ENCODE measurements at regions not wholly inside any gene's neighbourhood (a gene's known extent, or its start where the extent isn't known, plus 50 kb on each side); places are given as distances from the start of the nearest gene placed in this dataset.

DNA sequence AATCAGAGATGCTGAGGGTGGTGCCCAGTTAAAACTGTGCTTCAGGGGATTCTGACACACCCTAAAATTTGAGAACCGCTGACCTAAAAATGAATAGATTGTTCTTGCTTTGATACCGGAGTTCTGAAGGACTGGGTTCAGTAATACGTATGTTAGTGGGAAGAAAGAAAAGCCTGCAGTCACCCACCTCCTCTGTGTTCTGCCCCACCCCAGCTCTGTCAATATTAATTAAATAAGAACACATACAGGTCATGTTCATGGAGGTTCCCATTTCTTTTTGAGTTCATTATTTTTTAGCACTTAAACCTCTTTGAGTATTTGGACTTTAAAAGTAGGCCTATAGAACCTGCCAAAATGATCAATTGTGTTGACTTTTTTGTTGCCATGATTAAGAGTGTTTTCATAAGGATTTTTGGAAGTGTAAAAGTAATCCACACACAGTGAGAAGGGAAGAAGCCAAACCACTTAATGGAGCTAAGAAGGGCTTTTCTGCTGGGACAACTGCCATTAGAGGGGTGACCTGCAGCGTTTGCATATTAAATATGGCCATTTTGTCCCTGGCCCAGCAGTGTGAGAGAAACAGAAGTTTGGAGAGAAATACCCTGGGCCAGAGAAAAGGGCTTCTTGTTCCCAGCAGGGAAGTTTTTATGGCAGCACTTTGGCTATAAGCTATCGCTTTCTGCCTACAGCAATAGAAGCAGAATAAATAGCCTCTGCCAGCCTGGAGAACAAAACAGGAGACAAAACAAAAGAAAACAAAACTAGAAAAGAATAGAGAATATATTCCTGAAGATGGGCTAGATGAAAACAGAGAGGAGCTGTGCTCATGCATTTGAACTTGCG, 80.7 kb upstream of the RNF152 start:
- TF ChIP-seq, protein P1, sequence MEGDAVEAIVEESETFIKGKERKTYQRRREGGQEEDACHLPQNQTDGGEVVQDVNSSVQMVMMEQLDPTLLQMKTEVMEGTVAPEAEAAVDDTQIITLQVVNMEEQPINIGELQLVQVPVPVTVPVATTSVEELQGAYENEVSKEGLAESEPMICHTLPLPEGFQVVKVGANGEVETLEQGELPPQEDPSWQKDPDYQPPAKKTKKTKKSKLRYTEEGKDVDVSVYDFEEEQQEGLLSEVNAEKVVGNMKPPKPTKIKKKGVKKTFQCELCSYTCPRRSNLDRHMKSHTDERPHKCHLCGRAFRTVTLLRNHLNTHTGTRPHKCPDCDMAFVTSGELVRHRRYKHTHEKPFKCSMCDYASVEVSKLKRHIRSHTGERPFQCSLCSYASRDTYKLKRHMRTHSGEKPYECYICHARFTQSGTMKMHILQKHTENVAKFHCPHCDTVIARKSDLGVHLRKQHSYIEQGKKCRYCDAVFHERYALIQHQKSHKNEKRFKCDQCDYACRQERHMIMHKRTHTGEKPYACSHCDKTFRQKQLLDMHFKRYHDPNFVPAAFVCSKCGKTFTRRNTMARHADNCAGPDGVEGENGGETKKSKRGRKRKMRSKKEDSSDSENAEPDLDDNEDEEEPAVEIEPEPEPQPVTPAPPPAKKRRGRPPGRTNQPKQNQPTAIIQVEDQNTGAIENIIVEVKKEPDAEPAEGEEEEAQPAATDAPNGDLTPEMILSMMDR (IDR thresholded peaks at IDR 0.05; ENCODE audit: insufficient read depth, missing control alignments), result no peak
- DNase-seq (ENCODE audit: insufficient read length, low spot score) (no peak), FAIRE-seq (peak; percentile 38)

DNA sequence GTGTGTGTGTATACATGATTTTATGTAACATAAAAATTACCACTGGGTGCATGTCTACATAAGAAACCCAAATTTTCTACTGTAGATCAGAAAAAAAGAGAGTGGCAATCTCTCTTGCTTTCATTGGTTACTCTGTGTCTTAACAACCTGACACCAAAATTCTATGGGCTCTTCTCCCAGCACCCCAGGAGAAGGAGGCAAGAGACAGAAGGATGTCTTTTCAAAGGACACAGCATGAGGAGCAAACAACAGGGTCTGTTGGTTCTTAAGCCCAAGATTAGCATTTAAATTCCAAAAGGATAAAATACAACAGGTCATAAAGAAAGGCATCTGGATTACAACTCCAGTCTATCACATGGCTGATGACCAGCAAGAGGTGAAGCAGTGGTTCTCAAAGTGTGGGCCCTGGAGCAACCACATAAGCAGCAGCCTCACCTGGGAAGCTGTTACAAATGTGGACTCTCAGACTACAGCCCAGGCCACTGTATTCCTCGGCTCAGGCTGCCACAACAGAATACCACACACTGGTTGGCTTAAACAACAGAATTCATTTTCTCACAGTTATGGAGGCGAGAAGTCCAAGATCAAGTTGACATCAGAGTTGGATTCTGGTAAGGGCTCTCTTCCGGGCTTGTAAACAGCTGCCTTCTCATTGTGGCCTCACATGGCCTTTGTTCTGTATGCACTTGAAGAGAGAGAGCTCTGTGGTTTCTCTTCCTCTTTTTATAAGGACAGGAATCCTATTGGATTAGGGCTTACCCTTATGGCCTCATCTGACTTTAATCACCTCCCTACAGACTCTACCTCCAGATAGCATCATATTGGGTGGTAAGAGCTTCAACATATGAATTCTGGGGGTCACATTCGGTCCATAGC, 79.8 kb upstream of the RNF152 start:
- DNase-seq (ENCODE audit: insufficient read length, low spot score) (no peak), FAIRE-seq (peak; percentile 95)
- TF ChIP-seq, protein P1 (IDR thresholded peaks at IDR 0.05; ENCODE audit: insufficient read depth, missing control alignments), result no peak

DNA sequence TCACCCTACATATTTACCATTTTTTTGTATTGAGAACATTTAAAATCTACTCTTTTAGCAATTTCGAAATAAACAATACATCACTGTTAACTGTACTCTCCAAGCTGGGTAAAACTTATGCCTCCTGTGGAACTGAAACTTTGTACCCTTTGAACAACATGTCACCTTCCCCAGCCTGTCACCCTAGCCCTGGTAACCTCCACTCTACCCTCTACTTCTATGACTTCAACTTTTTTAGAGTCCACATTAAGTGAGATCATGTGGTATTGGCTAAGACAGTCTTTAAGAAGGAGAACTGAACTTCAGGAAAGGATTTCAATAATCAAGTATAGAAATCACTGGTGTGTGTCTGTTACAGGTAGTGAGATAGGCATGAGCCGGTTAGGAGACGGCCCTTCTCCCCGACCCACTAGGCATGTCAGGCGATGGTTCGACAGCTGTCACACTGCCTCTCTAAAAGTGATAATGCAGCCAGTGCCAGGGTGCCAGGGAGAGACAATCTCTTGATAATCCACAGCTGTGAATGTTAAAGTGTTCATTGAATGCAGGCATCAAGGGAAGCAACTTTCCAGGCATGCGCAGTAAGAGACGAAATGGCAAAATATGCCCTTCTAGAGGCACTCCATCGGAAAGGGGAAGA, 74.6 kb upstream of the RNF152 start:
- DNase-seq (ENCODE audit: insufficient read length, low spot score) (no peak), FAIRE-seq (no peak)
- TF ChIP-seq, protein P1 (IDR thresholded peaks at IDR 0.05; ENCODE audit: insufficient read depth, missing control alignments), result no peak

DNA sequence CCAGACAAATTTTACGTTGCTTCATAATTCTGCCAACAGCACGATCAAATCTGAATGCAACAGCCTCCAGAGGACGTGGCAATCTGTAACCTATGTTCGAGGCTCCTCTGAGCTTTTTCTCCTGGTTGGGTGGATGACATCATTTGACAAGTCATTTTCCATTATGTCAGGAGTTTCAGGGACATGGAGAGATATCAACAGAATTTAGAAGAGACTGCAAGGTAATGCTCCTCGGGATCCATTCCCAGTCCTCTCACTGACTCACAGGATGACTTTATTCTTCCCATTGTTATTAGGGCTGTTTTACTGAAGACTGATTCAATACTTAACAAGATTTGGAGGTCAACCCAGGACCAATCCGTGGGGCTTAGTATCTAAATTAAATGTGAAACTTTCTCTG, 72.5 kb upstream of the RNF152 start:
- peak; percentile 92 for FAIRE-seq
- TF ChIP-seq, protein P1 (IDR thresholded peaks at IDR 0.05; ENCODE audit: insufficient read depth, missing control alignments), result no peak

DNA sequence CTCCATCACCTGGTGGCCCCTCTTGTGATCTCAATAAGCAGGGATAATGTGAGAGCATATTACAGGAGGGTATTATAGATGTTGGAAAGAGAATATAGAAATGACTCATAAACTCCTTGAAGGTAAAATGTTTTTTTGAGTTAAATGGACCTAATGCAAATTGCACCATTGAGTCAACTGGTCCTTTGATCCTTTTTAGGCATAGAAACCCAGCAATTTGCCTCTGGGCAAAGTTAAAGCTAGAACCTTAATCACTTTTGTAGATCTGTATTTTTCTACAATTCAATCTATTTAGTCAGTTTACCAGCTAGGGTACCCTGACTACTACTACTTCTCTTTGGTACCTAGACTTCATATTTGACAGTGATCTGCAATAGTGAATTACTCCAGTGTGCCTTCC, 71.8 kb upstream of the RNF152 start:
- DNase-seq (ENCODE audit: insufficient read length, low spot score) (no peak), FAIRE-seq (no peak)
- TF ChIP-seq, protein P1 (IDR thresholded peaks at IDR 0.05; ENCODE audit: insufficient read depth, missing control alignments), result no peak

More for the DNA sequence above, 72.5 kb upstream of the RNF152 start:
- DNase-seq (ENCODE audit: insufficient read length, low spot score), result no peak

DNA sequence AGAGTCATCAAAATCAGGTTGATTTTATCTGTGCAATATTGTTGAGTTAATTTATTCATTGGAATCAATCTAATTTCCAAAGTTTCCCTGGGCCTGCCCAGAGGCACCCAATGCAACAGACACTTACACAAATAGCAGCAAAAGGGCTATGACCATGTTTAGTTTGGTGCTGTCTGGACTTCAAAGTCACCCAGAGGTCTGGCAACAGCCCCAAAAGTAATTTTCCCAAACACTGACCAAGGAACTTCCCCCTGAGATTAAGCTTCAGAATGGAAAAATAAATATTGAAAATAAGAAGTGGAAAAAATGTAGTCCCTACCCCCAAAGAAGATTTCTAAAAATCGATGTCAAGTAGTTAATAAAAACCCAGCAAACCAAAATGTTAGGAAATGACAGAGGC, 70.9 kb upstream of the RNF152 start:
- FAIRE-seq (no peak), DNase-seq (ENCODE audit: insufficient read length, low spot score) (no peak)
- TF ChIP-seq, protein P1 (IDR thresholded peaks at IDR 0.05; ENCODE audit: insufficient read depth, missing control alignments), result no peak
